Right lobe of liver (tissue), 6 donors: ENCODE measurements at regions not wholly inside any gene's neighbourhood (a gene's known extent, or its start where the extent isn't known, plus 50 kb on each side); places are given as distances from the start of the nearest gene placed in this dataset.
"Not testable (repeated sequence)": the region's sequence is repeated elsewhere in the genome, so short reads cannot be mapped to it uniquely, and the experiment has no call there.

Experiments
- ATAC-seq, 4 donors: fragments of 200-7000 bp; cut with Tn5 transposase; one replicate each; pipeline ENCODE4 v1.9.1; 2020; ENCODE audit warnings: mild to moderate bottlenecking in 4 of 4, moderate library complexity in 4 of 4
- DNase-seq, 3 donors: peaks; one replicate each; pipeline ENCODE4 v3.0.0-alpha.2; 2020
- H3K27ac ChIP-seq, 3 donors: fragments of 200-600 bp; one replicate each; pipeline ENCODE4 v1.8.0; 2022
- H3K27me3 ChIP-seq, 2 donors: fragments of 200-600 bp; one replicate each; pipeline ENCODE4 v1.8.0; 2022
- H3K36me3 ChIP-seq, 4 donors: fragments of 200-600 bp; sonication (generic) in 1 of 4; one replicate each; pipeline versions ENCODE4 v1.5.1 to v1.8.0; 2017 to 2022; ENCODE audit warnings: control low read depth in 1 of 4
- H3K4me1 ChIP-seq, 4 donors: fragments of 200-600 bp; sonication (generic) in 1 of 4; one replicate each; pipeline versions ENCODE4 v1.5.1 to v1.8.0; 2017 to 2022; ENCODE audit warnings: control low read depth in 1 of 4
- H3K4me3 ChIP-seq, 3 donors: fragments of 200-600 bp; one replicate each; pipeline ENCODE4 v1.8.0; 2022
- H3K9me3 ChIP-seq, 4 donors: fragments of 200-600 bp; sonication (generic) in 1 of 4; one replicate each; pipeline versions ENCODE4 v1.5.1 to v1.8.0; 2017 to 2022; ENCODE audit warnings: control low read depth in 1 of 4
- CTCF ChIP-seq, 4 donors: fragments of 200-600 bp in 3 of 4; fragments of 450-650 bp in 1 of 4; IDR thresholded peaks; one replicate each; pipeline versions ENCODE4 v1.5.1 to v1.8.0; 2016 to 2022; ENCODE audit warnings: antibody characterized with exemption in 4 of 4, mild to moderate bottlenecking in 2 of 4
- POLR2A ChIP-seq: fragments of 450-650 bp; IDR thresholded peaks from one replicate; pipeline ENCODE4 v1.6.1; 2017; ENCODE audit warnings: antibody characterized with exemption, mild to moderate bottlenecking
- WGBS: methylation state at CpG from one replicate; pipeline ENCODE4 v1.1.6; 2018; ENCODE audit warnings: low coverage, low lambda C conversion rate; ENCODE audit not compliant: insufficient coverage; ENCODE audit errors: missing lambda C conversion rate; 5-methylcytosine and 5-hydroxymethylcytosine counted together
- intact Hi-C, 2 donors: fragments of 100-400 bp; cut with DNase I; formaldehyde crosslinking; loops; one replicate each; pipeline versions ENCODE4 v1.11.2 to v1.14.1; 2022
- donor health status: DM: no; HTN: yes; CAD: no.
- donor health status: DM: no; HTN: no; CAD: no.
- donor health status: DM: no; HTN: no; CAD: no.
- donor health status: DM: no; HTN: yes; CAD: no.
- donor health status: DM: no; HTN: yes; CAD: no.

GRCh38 chr9:22215521-22215920, 206.4 kb upstream of the CDKN2B start:
- 57% methylated on average over 3 of the region's 3 CpGs for WGBS
- intact Hi-C loops, result no loop called here

GRCh38 chr9:22216730-22217172, 207.6 kb upstream of the CDKN2B start:
- Histone ChIP-seq H3K36me3 (no peaks in the 10 kb centered on the region), H3K4me1 (no peaks in the 10 kb centered on the region), H3K27ac (no peak overlapping the region), H3K9me3 (no peaks in the 10 kb centered on the region), H3K4me3 (no peak overlapping the region), H3K27me3 (no peaks in the 10 kb centered on the region)
- intact Hi-C loops, result no loop called here
- 74% methylated on average over 5 of the region's 8 CpGs for whole genome bisulfite sequencing
- ATAC-seq, result no peak
- no peak for TF ChIP-seq CTCF (IDR thresholded peaks at IDR 0.05)
- TF ChIP-seq POLR2A, result no peak
- DNase-seq, result no peak

More at GRCh38 chr9:22215521-22215920, 206.4 kb upstream of the CDKN2B start:
- no peaks in the 10 kb centered on the region for H3K27me3 ChIP-seq
- H3K27ac ChIP-seq, result no peak overlapping the region
- TF ChIP-seq CTCF (IDR thresholded peaks at IDR 0.05) (no peak), POLR2A (no peak)
- no peak for DNase-seq
- no peak for ATAC-seq
- H3K9me3 ChIP-seq, result no peaks in the 10 kb centered on the region
- H3K4me3 ChIP-seq, result no peak overlapping the region
- H3K36me3 ChIP-seq, result no peaks in the 10 kb centered on the region
- H3K4me1 ChIP-seq, result no peaks in the 10 kb centered on the region

GRCh38 chr9:22217254-22217653, 208.1 kb upstream of the CDKN2B start:
- no peak for DNase-seq
- TF ChIP-seq CTCF (IDR thresholded peaks at IDR 0.05) (no peak), POLR2A (no peak)
- 83% methylated on average over 1 of the region's 2 CpGs for WGBS
- Histone ChIP-seq H3K4me1 (no peaks in the 10 kb centered on the region), H3K4me3 (no peak overlapping the region), H3K36me3 (no peaks in the 10 kb centered on the region), H3K9me3 (no peaks in the 10 kb centered on the region), H3K27me3 (no peaks in the 10 kb centered on the region), H3K27ac (no peak overlapping the region)
- ATAC-seq, result no peak
- intact Hi-C loops, result no loop called here

GRCh38 chr9:22225856-22226255, 216.8 kb upstream of the CDKN2B start:
- ATAC-seq, H3K36me3 ChIP-seq, H3K27me3 ChIP-seq, H3K4me3 ChIP-seq, H3K9me3 ChIP-seq, H3K27ac ChIP-seq, H3K4me1 ChIP-seq, intact Hi-C loops, DNase-seq: not testable (repeated sequence)
- WGBS, result no CpG with 5 or more reads among the region's 9 CpGs

- TF ChIP-seq CTCF (IDR thresholded peaks at IDR 0.05) (no peak), POLR2A (no peak)
- intact Hi-C loops, result no loop called here
- no peaks in the 10 kb centered on the region for H3K36me3 ChIP-seq
- DNase-seq (no peak), ATAC-seq (no peak)
- H3K4me3 ChIP-seq, result no peak overlapping the region
- H3K27me3 ChIP-seq, result no peaks in the 10 kb centered on the region
- H3K27ac ChIP-seq, result no peak overlapping the region
- H3K4me1 ChIP-seq, result no peaks in the 10 kb centered on the region
- H3K9me3 ChIP-seq, result no peaks in the 10 kb centered on the region
Measured at GRCh38 chr9:22227986-22228385, 218.6 kb upstream of the DMRTA1 start.
